Left ventricle myocardium inferior (tissue), 1 donor: ENCODE measurements at regions not wholly inside any gene's neighbourhood (a gene's known extent, or its start where the extent isn't known, plus 50 kb on each side); places are given as distances from the start of the nearest gene placed in this dataset.

Experiments used
- DNase-seq: peaks from one replicate; pipeline ENCODE4 v3.0.0-alpha.2; 2020
- H3K27ac ChIP-seq: fragments of 200-600 bp; replicated peaks from 2 replicates; pipeline ENCODE4 v1.8.0; 2021
- H3K27me3 ChIP-seq: fragments of 200-600 bp; 2 replicates; pipeline ENCODE4 v1.8.0; 2021; ENCODE audit warnings: low read depth
- H3K36me3 ChIP-seq: fragments of 200-600 bp; 2 replicates; pipeline ENCODE4 v1.8.0; 2021
- H3K4me1 ChIP-seq: fragments of 200-600 bp; 2 replicates; pipeline ENCODE4 v1.8.0; 2021
- H3K4me3 ChIP-seq: fragments of 200-600 bp; 2 replicates; pipeline ENCODE4 v1.8.0; 2021; ENCODE audit warnings: mild to moderate bottlenecking, moderate library complexity
- H3K9me3 ChIP-seq: fragments of 200-600 bp; replicated peaks from 2 replicates; pipeline ENCODE4 v1.8.0; 2021
- intact Hi-C: fragments of 100-400 bp; cut with micrococcal nuclease; formaldehyde crosslinking; loops from one replicate; pipeline ENCODE4 v1.11.0; 2022
- TF ChIP-seq, protein P1 (sequence below): fragments of 200-600 bp; IDR thresholded peaks from 2 replicates; pipeline ENCODE4 v1.8.0; 2021; ENCODE audit warnings: antibody characterized with exemption, mild to moderate bottlenecking, borderline replicate concordance
- donor health status: DM: no; HTN: yes; CAD: no; lungs with severe emphysema.

DNA sequence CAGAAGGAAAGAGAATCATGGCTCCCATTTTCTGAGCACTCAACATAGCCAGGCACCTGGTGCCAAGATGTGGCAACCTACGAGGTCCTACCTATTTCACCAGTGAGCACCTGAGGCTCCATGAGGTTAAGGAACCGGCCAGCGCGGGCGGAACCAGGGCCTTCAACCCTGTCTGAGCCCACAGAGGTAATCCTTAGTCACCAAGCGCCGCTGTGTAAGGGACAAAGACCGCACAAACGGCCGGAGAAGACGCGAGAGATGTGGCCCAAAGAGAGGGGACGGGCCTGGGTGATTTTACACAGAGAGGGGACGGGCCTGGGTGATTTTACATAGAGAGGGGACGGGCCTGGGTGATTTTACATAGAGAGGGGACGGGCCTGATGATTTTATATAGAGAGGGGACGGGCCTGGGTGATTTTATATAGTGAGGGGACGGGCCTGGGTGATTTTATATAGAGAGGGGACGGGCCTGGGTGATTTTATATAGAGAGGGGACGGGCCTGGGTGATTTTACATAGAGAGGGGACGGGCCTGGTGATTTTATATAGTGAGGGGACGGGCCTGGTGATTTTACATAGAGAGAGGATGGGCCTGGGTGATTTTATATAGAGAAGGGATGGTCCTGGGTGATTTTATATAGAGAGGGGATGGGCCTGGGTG lies 114.2 kb downstream of the SMIM20 start:
- DNase-seq, result no peak
- no peak overlapping the region for H3K27ac ChIP-seq
- peaks cover 18% of the 10 kb centered on the region for H3K4me1 ChIP-seq
- H3K36me3 ChIP-seq, result no peaks in the 10 kb centered on the region
- H3K27me3 ChIP-seq, result peaks cover 23% of the 10 kb centered on the region
- peaks cover 1% of the 10 kb centered on the region for H3K9me3 ChIP-seq
- peak overlapping the region; percentile 51 for H3K4me3 ChIP-seq
- intact Hi-C loops, result loop anchor here (5.0 kb wide), 1 partner anchor 384 kb away; no protein-coding TSS in a partner anchor
- TF ChIP-seq, protein P1, sequence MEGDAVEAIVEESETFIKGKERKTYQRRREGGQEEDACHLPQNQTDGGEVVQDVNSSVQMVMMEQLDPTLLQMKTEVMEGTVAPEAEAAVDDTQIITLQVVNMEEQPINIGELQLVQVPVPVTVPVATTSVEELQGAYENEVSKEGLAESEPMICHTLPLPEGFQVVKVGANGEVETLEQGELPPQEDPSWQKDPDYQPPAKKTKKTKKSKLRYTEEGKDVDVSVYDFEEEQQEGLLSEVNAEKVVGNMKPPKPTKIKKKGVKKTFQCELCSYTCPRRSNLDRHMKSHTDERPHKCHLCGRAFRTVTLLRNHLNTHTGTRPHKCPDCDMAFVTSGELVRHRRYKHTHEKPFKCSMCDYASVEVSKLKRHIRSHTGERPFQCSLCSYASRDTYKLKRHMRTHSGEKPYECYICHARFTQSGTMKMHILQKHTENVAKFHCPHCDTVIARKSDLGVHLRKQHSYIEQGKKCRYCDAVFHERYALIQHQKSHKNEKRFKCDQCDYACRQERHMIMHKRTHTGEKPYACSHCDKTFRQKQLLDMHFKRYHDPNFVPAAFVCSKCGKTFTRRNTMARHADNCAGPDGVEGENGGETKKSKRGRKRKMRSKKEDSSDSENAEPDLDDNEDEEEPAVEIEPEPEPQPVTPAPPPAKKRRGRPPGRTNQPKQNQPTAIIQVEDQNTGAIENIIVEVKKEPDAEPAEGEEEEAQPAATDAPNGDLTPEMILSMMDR, result no peak

DNA sequence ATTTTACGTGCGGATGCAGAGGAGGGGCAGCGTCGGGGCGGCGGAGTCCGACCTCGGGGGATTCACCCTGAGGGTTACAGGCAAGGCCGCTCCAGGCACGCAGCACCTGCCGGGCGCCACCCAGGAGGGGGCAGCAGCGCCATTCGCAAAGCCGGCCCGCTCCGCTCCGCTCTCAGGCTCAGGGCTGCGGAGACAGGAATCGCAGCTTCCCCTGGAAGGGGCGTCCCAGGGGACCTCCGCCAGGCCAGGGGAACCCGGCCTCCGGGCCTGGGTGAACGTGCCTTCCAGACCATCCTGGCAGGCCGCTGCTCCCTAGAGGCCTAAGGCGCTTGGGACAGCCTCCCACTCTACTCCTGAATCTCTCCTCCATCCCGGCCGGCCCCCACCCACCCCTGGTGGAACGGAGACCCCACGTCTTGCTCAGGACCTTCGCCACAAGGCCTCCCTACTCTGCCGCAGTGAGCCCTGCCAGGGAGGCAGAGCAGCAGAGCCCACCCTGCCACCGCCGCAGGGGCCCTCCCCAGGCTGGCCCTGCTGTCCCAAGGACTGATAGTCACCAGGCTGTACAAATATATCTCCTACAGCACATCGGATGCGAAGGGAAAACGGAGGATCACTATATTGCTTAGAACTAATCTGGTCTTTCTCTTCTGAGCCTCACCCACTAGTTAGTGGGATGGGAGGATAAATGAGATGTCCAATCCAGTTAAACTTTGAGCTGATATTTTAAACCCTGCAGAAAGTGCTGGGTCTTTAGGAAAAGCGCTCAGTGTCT lies 115.0 kb downstream of the SMIM20 start:
- Histone ChIP-seq H3K36me3 (no peaks in the 10 kb centered on the region), H3K27ac (peak overlapping the region; percentile 3), H3K9me3 (peaks cover 6% of the 10 kb centered on the region), H3K4me1 (peaks cover 18% of the 10 kb centered on the region), H3K4me3 (peak overlapping the region; percentile 51), H3K27me3 (peaks cover 23% of the 10 kb centered on the region)
- intact Hi-C loops, result loop anchor here (5.0 kb wide), 1 partner anchor 383 kb away; no protein-coding TSS in a partner anchor
- DNase-seq, result peak; percentile 75
- TF ChIP-seq, protein P1, result peak; percentile 82

DNA sequence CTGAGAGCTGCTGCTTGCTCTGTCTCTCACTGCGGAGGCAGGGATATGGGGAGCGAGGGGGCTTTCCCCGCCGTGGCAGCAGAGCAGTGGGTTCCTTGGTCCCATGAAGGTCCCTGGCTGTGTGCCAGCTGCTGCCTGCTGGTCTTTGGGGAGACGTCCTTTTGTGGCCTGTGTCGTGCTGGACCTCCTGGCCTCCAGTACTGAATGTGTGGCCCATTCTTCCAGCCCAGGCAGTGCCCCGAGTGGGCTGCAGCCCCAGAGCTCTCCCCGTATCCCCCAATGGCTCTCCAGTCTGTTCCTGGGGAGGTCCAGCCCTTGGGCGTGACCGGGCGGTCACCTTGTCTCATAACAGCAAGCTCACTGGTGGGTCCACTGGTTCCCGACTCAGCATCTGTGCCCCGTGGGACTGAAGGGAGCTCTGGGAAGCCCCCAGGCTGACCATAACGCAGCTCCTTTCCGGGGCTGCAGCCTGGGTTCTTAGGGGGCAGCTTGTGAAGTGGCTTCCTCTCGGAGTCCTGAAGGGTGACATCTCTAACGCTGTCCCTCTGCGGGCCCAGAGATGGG lies 115.6 kb downstream of the SMIM20 start:
- no peak overlapping the region for H3K27ac ChIP-seq
- H3K4me1 ChIP-seq, result peaks cover 18% of the 10 kb centered on the region
- TF ChIP-seq, protein P1, result no peak
- no peaks in the 10 kb centered on the region for H3K36me3 ChIP-seq
- no peak overlapping the region for H3K4me3 ChIP-seq
- intact Hi-C loops, result loop anchor here (5.0 kb wide), 1 partner anchor 383 kb away; no protein-coding TSS in a partner anchor
- peaks cover 6% of the 10 kb centered on the region for H3K9me3 ChIP-seq
- DNase-seq, result no peak
- peaks cover 23% of the 10 kb centered on the region for H3K27me3 ChIP-seq

DNA sequence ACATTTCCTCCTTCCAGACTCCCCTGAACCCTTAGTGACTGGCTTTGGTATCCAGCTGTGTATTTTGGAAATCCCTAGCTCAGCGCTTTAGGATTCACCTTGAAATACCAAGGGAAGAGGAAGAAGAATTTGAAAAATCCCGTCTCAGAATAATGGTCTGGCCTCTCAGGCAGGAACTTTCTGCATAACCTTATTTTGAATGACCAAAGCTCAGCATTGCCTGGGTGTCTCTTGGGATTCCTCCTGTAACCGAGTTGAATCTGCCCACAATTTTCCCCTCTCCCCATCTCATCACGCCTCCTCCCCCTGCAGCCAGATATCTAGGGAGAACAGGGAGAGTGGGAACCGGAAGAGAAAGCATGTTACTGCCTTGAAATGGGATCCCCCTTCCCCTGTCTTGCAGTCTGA lies 116.2 kb downstream of the SMIM20 start:
- no peaks in the 10 kb centered on the region for H3K36me3 ChIP-seq
- TF ChIP-seq, protein P1, result no peak
- intact Hi-C loops, result no loop called here
- H3K27ac ChIP-seq, result no peak overlapping the region
- H3K4me3 ChIP-seq, result no peak overlapping the region
- H3K4me1 ChIP-seq, result peaks cover 18% of the 10 kb centered on the region
- H3K9me3 ChIP-seq, result peaks cover 6% of the 10 kb centered on the region
- no peak for DNase-seq
- peaks cover 23% of the 10 kb centered on the region for H3K27me3 ChIP-seq

DNA sequence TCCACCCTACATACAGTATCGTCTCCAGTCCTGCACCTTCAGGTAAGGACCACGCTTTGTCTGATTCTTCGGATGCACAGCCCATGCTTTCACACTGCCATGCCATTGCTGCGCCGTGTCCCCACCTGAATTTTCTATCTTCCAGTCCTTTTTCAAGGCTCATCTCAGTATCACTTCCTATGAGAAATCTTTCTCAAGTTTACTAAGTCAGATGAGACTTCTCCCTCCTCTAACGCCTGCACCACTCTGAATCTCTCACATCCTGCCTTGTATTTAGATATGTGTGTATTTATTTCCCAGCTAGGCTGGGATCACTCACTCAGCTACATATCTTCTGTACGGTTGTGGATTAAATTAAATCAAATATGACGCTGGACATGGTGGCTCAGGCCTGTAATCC lies 116.8 kb downstream of the SMIM20 start:
- peaks cover 6% of the 10 kb centered on the region for H3K9me3 ChIP-seq
- intact Hi-C loops, result no loop called here
- no peak overlapping the region for H3K27ac ChIP-seq
- TF ChIP-seq, protein P1, result no peak
- DNase-seq, result no peak
- H3K4me3 ChIP-seq, result no peak overlapping the region
- H3K4me1 ChIP-seq, result peaks cover 18% of the 10 kb centered on the region
- H3K36me3 ChIP-seq, result no peaks in the 10 kb centered on the region
- H3K27me3 ChIP-seq, result peaks cover 23% of the 10 kb centered on the region
